Liver (tissue), 8 donors: ENCODE measurements at regions not wholly inside any gene's neighbourhood (a gene's known extent, or its start where the extent isn't known, plus 50 kb on each side); places are given as distances from the start of the nearest gene placed in this dataset.

ENCODE experiments used
- DNase-seq: peaks from one replicate; pipeline ENCODE4 v3.0.0-alpha.2; 2017; ENCODE audit warnings: low spot score
- H3K27ac ChIP-seq, 2 donors: one replicate each; pipeline ENCODE4 v1.7.0; 2013; ENCODE audit warnings: inconsistent platforms in 2 of 2, low read length in 2 of 2, control low read depth in 1 of 2, low read depth in 1 of 2, mild to moderate bottlenecking in 1 of 2
- H3K27me3 ChIP-seq, 4 donors: one replicate each; pipeline versions ENCODE4 v1.6.1 to v1.7.0; 2013; ENCODE audit warnings: low read length in 3 of 4, inconsistent platforms in 1 of 4, mild to moderate bottlenecking in 1 of 4, moderate library complexity in 1 of 4; ENCODE audit not compliant: control insufficient read depth in 4 of 4, insufficient read depth in 4 of 4
- H3K36me3 ChIP-seq, 4 donors: one replicate each; pipeline versions ENCODE4 v1.6.1 to v1.7.0; 2013; ENCODE audit warnings: low read length in 3 of 4, mild to moderate bottlenecking in 3 of 4, low read depth in 1 of 4, moderate library complexity in 1 of 4; ENCODE audit not compliant: control insufficient read depth in 4 of 4, insufficient read depth in 3 of 4
- H3K4me1 ChIP-seq, 4 donors: one replicate each; pipeline versions ENCODE4 v1.6.1 to v1.7.0; 2013; ENCODE audit warnings: low read length in 3 of 4, mild to moderate bottlenecking in 3 of 4, moderate library complexity in 1 of 4; ENCODE audit not compliant: control insufficient read depth in 4 of 4, insufficient read depth in 4 of 4
- H3K4me3 ChIP-seq, 3 donors: one replicate each; pipeline versions ENCODE4 v1.6.1 to v1.7.0; 2013; ENCODE audit warnings: low read length in 3 of 3, control low read depth in 1 of 3, low read depth in 1 of 3, mild to moderate bottlenecking in 1 of 3
- H3K9ac ChIP-seq, 2 donors: one replicate each; pipeline ENCODE4 v1.7.0; 2013; ENCODE audit warnings: low read length in 2 of 2, mild to moderate bottlenecking in 2 of 2, moderate library complexity in 2 of 2, control low read depth in 1 of 2, low read depth in 1 of 2
- H3K9me3 ChIP-seq, 4 donors: one replicate each; pipeline versions ENCODE4 v1.6.1 to v1.7.0; 2013; ENCODE audit warnings: low read length in 3 of 4; ENCODE audit not compliant: control insufficient read depth in 4 of 4
- ATF3 ChIP-seq: IDR thresholded peaks from 2 replicates; pipeline ENCODE4 v1.6.1; 2016; ENCODE audit warnings: antibody characterized with exemption
- CTCF ChIP-seq: fragments of 150-350 bp; IDR thresholded peaks from 2 replicates; pipeline ENCODE4 v1.5.1; 2017; ENCODE audit warnings: improper control_type of control experiment, low read depth, low read length; ENCODE audit not compliant: missing input control
- EGR1 ChIP-seq, 2 donors: IDR thresholded peaks; 2 replicates each; pipeline ENCODE4 v1.6.1; 2016 to 2018; ENCODE audit warnings: antibody characterized with exemption in 2 of 2, low read depth in 2 of 2
- FOXA2 ChIP-seq: IDR thresholded peaks from 2 replicates; pipeline ENCODE4 v1.6.1; 2016; ENCODE audit warnings: antibody characterized with exemption
- GABPA ChIP-seq, 2 donors: IDR thresholded peaks in 1 of 2; conservative IDR thresholded peaks in 1 of 2; 2 replicates each; pipeline ENCODE4 v1.6.1; 2016; ENCODE audit warnings: antibody characterized with exemption in 2 of 2, mild to moderate bottlenecking in 1 of 2, moderate library complexity in 1 of 2
- HNF4G ChIP-seq: IDR thresholded peaks from 2 replicates; pipeline ENCODE4 v1.6.1; 2016; ENCODE audit warnings: antibody characterized with exemption
- JUND ChIP-seq, 2 donors: IDR thresholded peaks; 2 replicates each; pipeline ENCODE4 v1.6.1; 2016; ENCODE audit warnings: antibody characterized with exemption in 2 of 2
- MAX ChIP-seq: IDR thresholded peaks from 2 replicates; pipeline ENCODE4 v1.6.1; 2016; ENCODE audit warnings: antibody characterized with exemption
- NR2F2 ChIP-seq: IDR thresholded peaks from 2 replicates; pipeline ENCODE4 v1.6.1; 2016; ENCODE audit warnings: antibody characterized with exemption
- RAD21 ChIP-seq, 2 donors: IDR thresholded peaks; 2 replicates each; pipeline ENCODE4 v1.6.1; 2016; ENCODE audit warnings: antibody characterized with exemption in 2 of 2, mild to moderate bottlenecking in 2 of 2
- REST ChIP-seq: IDR thresholded peaks from 2 replicates; pipeline ENCODE4 v1.6.1; 2016; ENCODE audit warnings: antibody characterized with exemption, mild to moderate bottlenecking
- RXRA ChIP-seq, 2 donors: IDR thresholded peaks; 2 replicates each; pipeline ENCODE4 v1.6.1; 2017 to 2018; ENCODE audit warnings: antibody characterized with exemption in 2 of 2, mild to moderate bottlenecking in 1 of 2
- SP1 ChIP-seq: IDR thresholded peaks from 2 replicates; pipeline ENCODE4 v1.6.1; 2018; ENCODE audit warnings: antibody characterized with exemption, mild to moderate bottlenecking
- TAF1 ChIP-seq: conservative IDR thresholded peaks from 2 replicates; pipeline ENCODE4 v1.6.1; 2016; ENCODE audit warnings: antibody characterized with exemption, mild to moderate bottlenecking
- YY1 ChIP-seq: IDR thresholded peaks from 2 replicates; pipeline ENCODE4 v1.6.1; 2016; ENCODE audit warnings: antibody characterized with exemption, mild to moderate bottlenecking
- ZBTB33 ChIP-seq: IDR thresholded peaks from 2 replicates; pipeline ENCODE4 v1.6.1; 2016; ENCODE audit warnings: antibody characterized with exemption
- WGBS: extraction: QIAGEN DNeasy Blood & Tissue Kit; methylation state at CpG from one replicate; pipeline ENCODE4 v1.1.7; 2013; 5-methylcytosine and 5-hydroxymethylcytosine counted together
- donor health status: healthy.
- donor health status: healthy.
- donor health status: healthy.
- donor health status: healthy.
- donor health status: healthy.

GRCh38 chr13:107057028-107057631 lies 489.2 kb upstream of the ARGLU1 start:
- Histone ChIP-seq H3K4me1 (no peaks in the 10 kb centered on the region), H3K4me3 (no peak overlapping the region), H3K27ac (no peak overlapping the region), H3K9ac (no peak overlapping the region), H3K9me3 (no peaks in the 10 kb centered on the region), H3K27me3 (no peaks in the 10 kb centered on the region), H3K36me3 (no peaks in the 10 kb centered on the region)
- no peak for DNase-seq
- TF ChIP-seq GABPA (IDR thresholded peaks at IDR 0.05 in 1 of 2, conservative IDR thresholded peaks at IDR 0.05 in 1 of 2) (no peak), HNF4G (no peak), ZBTB33 (no peak)
- WGBS, result 62% methylated on average over 3 of the region's 3 CpGs

- peaks cover 0 to 1% (median 0%) of the 10 kb centered on the region in 4 donors for H3K9me3 ChIP-seq
- H3K27me3 ChIP-seq, result no peaks in the 10 kb centered on the region
- H3K36me3 ChIP-seq, result no peaks in the 10 kb centered on the region
- no peaks in the 10 kb centered on the region for H3K4me1 ChIP-seq
- TF ChIP-seq SP1, result no peak
- no peak for TF ChIP-seq TAF1
- no peak for TF ChIP-seq RAD21 (IDR thresholded peaks at IDR 0.05)
- TF ChIP-seq GABPA (IDR thresholded peaks at IDR 0.05 in 1 of 2, conservative IDR thresholded peaks at IDR 0.05 in 1 of 2), result no peak
- no peak for TF ChIP-seq YY1
- TF ChIP-seq RXRA (IDR thresholded peaks at IDR 0.05), result no peak
- TF ChIP-seq HNF4G, result no peak
- TF ChIP-seq JUND (IDR thresholded peaks at IDR 0.05), result no peak
- H3K27ac ChIP-seq, result no peak overlapping the region
- 72% methylated on average over 7 of the region's 7 CpGs for whole genome bisulfite sequencing
- DNase-seq, result no peak
- no peak overlapping the region for H3K9ac ChIP-seq
- no peak overlapping the region for H3K4me3 ChIP-seq
Observed at GRCh38 chr13:107043021-107043956, 475.4 kb upstream of the ARGLU1 start.

GRCh38 chr13:107035778-107036177 lies 467.8 kb upstream of the ARGLU1 start:
- no peak for TF ChIP-seq REST
- TF ChIP-seq CTCF, result no peak
- TF ChIP-seq NR2F2, result no peak
- no peak for TF ChIP-seq RAD21 (IDR thresholded peaks at IDR 0.05)
- no peak for TF ChIP-seq JUND (IDR thresholded peaks at IDR 0.05)
- TF ChIP-seq YY1, result no peak
- no peak for TF ChIP-seq EGR1 (IDR thresholded peaks at IDR 0.05; ENCODE audit: low read depth in 2 of 2)
- no peak for TF ChIP-seq GABPA (IDR thresholded peaks at IDR 0.05 in 1 of 2, conservative IDR thresholded peaks at IDR 0.05 in 1 of 2)
- TF ChIP-seq SP1, result no peak
- no peak for TF ChIP-seq TAF1
- TF ChIP-seq FOXA2, result no peak
- TF ChIP-seq HNF4G, result no peak
- no peak for TF ChIP-seq MAX
- TF ChIP-seq ATF3, result no peak
- no peak for DNase-seq
- Histone ChIP-seq H3K36me3 (no peaks in the 10 kb centered on the region), H3K4me1 (no peaks in the 10 kb centered on the region), H3K9ac (no peak overlapping the region), H3K27me3 (no peaks in the 10 kb centered on the region), H3K27ac (no peak overlapping the region), H3K9me3 (no peaks in the 10 kb centered on the region), H3K4me3 (no peak overlapping the region)
- 59% methylated on average over 2 of the region's 2 CpGs for WGBS
